GM12878 (cell line): ENCODE measurements at regions not wholly inside any gene's neighbourhood (a gene's known extent, or its start where the extent isn't known, plus 50 kb on each side); places are given as distances from the start of the nearest gene placed in this dataset.

Experiments used
- ATAC-seq: fragments of 200-7000 bp; cut with Tn5 transposase; 3 replicates; pipeline ENCODE4 v1.9.1; 2020; ENCODE audit warnings: mild to moderate bottlenecking, moderate library complexity
- BruUV-seq: library from RNA; stranded (reverse); fragments of 400-500 nt; replicated peaks from 2 replicates; lab custom pipeline; 2021; lab: Mats Ljungman, UMichigan
- CTCF ChIA-PET: fragments of 300-600 bp; sonication (Branson Sonifier 250); formaldehyde crosslinking; extraction: SDS; loops from one replicate; lab custom pipeline; 2021; ENCODE audit warnings: inconsistent platforms; lab: Yijun Ruan, JAX
- POLR2A ChIA-PET: fragments of 350-600 bp; formaldehyde crosslinking; extraction: SDS; loops from one replicate; lab custom pipeline; 2021; ENCODE audit warnings: inconsistent platforms; lab: Charles Lee
- RAD21 ChIA-PET: fragments of 300-600 bp; sonication (Branson Sonifier 250); formaldehyde crosslinking; loops from one replicate; lab custom pipeline; 2023; ENCODE audit warnings: antibody characterized with exemption; ENCODE audit not compliant: unreplicated experiment; lab: Charles Lee
- SMC1A ChIA-PET: fragments of 300-600 bp; sonication (Branson Sonifier 250); formaldehyde crosslinking; loops from one replicate; lab custom pipeline; 2023; ENCODE audit not compliant: unreplicated experiment, uncharacterized antibody; lab: Charles Lee
- DNase-seq: peaks from one replicate; pipeline ENCODE4 v3.0.0-alpha.2; 2011; ENCODE audit warnings: low read depth, low spot score
- FAIRE-seq: peaks from 3 replicates; lab custom pipeline; 2011; peaks lifted over from hg19 to GRCh38; lab: Jason Lieb, UNC
- H2AFZ ChIP-seq: 2 replicates; pipeline ENCODE4 v1.6.0; 2011; ENCODE audit warnings: low read depth, low read length, control low read depth; ENCODE audit not compliant: control insufficient read depth
- H3K27ac ChIP-seq: 2 replicates; pipeline ENCODE4 v1.5.1; 2011; ENCODE audit warnings: control low read depth; ENCODE audit not compliant: control insufficient read depth, insufficient read depth
- H3K27me3 ChIP-seq, 2 experiments: replicated peaks in 1 of 2; 2 replicates each; pipeline versions ENCODE4 v1.6.0 to v1.6.1; 2011; ENCODE audit warnings: low read length in 1 of 2; ENCODE audit not compliant: control insufficient read depth in 2 of 2, insufficient read depth in 2 of 2
- H3K36me3 ChIP-seq, 2 experiments: 2 replicates each; pipeline ENCODE4 v1.5.1; 2011; ENCODE audit warnings: low read length in 1 of 2; ENCODE audit not compliant: control insufficient read depth in 2 of 2, insufficient read depth in 2 of 2
- H3K4me1 ChIP-seq: 2 replicates; pipeline ENCODE4 v1.6.1; 2011; ENCODE audit warnings: mild to moderate bottlenecking, low read length, moderate library complexity, mixed read lengths; ENCODE audit not compliant: control insufficient read depth, insufficient read depth
- H3K4me2 ChIP-seq: 2 replicates; pipeline ENCODE4 v1.6.0; 2011; ENCODE audit warnings: control low read depth; ENCODE audit not compliant: control insufficient read depth, insufficient read depth
- H3K4me3 ChIP-seq: fragments of 200-600 bp; sonication (generic); 2 replicates; pipeline ENCODE4 v1.5.1; 2016
- H3K79me2 ChIP-seq: 2 replicates; pipeline ENCODE4 v1.6.0; 2011; ENCODE audit warnings: low read length; ENCODE audit not compliant: control insufficient read depth, insufficient read depth
- H3K9ac ChIP-seq: 2 replicates; pipeline ENCODE4 v1.8.0; 2011; ENCODE audit warnings: low read length, control low read depth, mixed read lengths; ENCODE audit not compliant: control insufficient read depth, insufficient read depth
- H3K9me3 ChIP-seq: replicated peaks from 3 replicates; pipeline ENCODE4 v1.5.1; 2011; ENCODE audit warnings: mild to moderate bottlenecking, low read length; ENCODE audit not compliant: control insufficient read depth, insufficient read depth
- H4K20me1 ChIP-seq: 2 replicates; pipeline ENCODE4 v1.6.0; 2011; ENCODE audit not compliant: control insufficient read depth, insufficient read depth
- BACH1 ChIP-seq: fragments of 450-650 bp; IDR thresholded peaks from 2 replicates; pipeline ENCODE4 v1.6.1; 2017; ENCODE audit warnings: mild to moderate bottlenecking, borderline replicate concordance
- BCL3 ChIP-seq: IDR thresholded peaks from 2 replicates; pipeline ENCODE4 v1.6.1; 2011; ENCODE audit warnings: borderline replicate concordance, low read depth, mild to moderate bottlenecking, moderate library complexity, low read length; ENCODE audit not compliant: insufficient read depth, poor library complexity, severe bottlenecking
- BHLHE40 ChIP-seq, 2 experiments: fragments of 450-650 bp in 1 of 2; IDR thresholded peaks; 2 replicates each; pipeline ENCODE4 v1.6.1; 2011 to 2017; ENCODE audit warnings: low read depth in 2 of 2, borderline replicate concordance in 1 of 2, improper control_type of control experiment in 1 of 2, low read length in 1 of 2, mild to moderate bottlenecking in 1 of 2
- CBX3 ChIP-seq: fragments of 200-600 bp; sonication (generic); IDR thresholded peaks from 2 replicates; pipeline ENCODE4 v1.6.1; 2016; ENCODE audit warnings: low read depth, borderline replicate concordance
- CBX5 ChIP-seq: sonication (generic); IDR thresholded peaks from 2 replicates; pipeline ENCODE4 v1.6.1; 2016; ENCODE audit warnings: low read depth, moderate library complexity, mild to moderate bottlenecking, inconsistent platforms
- CHD1 ChIP-seq: IDR thresholded peaks from 2 replicates; pipeline ENCODE4 v1.6.1; 2012; ENCODE audit warnings: low read depth, low read length, improper control_type of control experiment
- E4F1 ChIP-seq: fragments of 450-650 bp; IDR thresholded peaks from 2 replicates; pipeline ENCODE4 v1.6.1; 2018; ENCODE audit warnings: borderline replicate concordance, mild to moderate bottlenecking; ENCODE audit not compliant: partially characterized antibody
- GATAD2B ChIP-seq: fragments of 450-650 bp; conservative IDR thresholded peaks from 2 replicates; pipeline ENCODE4 v1.6.1; 2017; ENCODE audit warnings: low read depth, mild to moderate bottlenecking, moderate library complexity
- IKZF2 ChIP-seq, 2 experiments: fragments of 450-650 bp; IDR thresholded peaks; 2 replicates each; pipeline ENCODE4 v1.6.1; 2017; ENCODE audit warnings: mild to moderate bottlenecking in 2 of 2, moderate library complexity in 2 of 2
- KAT2A ChIP-seq: conservative IDR thresholded peaks from 2 replicates; pipeline ENCODE4 v1.6.1; 2011; ENCODE audit warnings: low read depth, low read length; ENCODE audit not compliant: control insufficient read depth
- MAX ChIP-seq: IDR thresholded peaks from 2 replicates; pipeline ENCODE4 v1.6.1; 2012; ENCODE audit warnings: low read depth, low read length, improper control_type of control experiment
- MXI1 ChIP-seq: fragments of 150-350 bp; IDR thresholded peaks from 2 replicates; pipeline ENCODE4 v1.6.1; 2011; ENCODE audit warnings: low read depth, mild to moderate bottlenecking, inconsistent platforms, low read length, improper control_type of control experiment
- POLR2A ChIP-seq: IDR thresholded peaks from 2 replicates; pipeline ENCODE4 v1.6.1; 2011; ENCODE audit warnings: low read depth, mild to moderate bottlenecking, low read length
- TCF12 ChIP-seq: IDR thresholded peaks from 2 replicates; pipeline ENCODE4 v1.6.1; 2011; ENCODE audit warnings: low read depth, mild to moderate bottlenecking, low read length
- WGBS: methylation state at CpG from one replicate; pipeline ENCODE4 v1.1.6; 2016; ENCODE audit warnings: low lambda C conversion rate; ENCODE audit not compliant: insufficient replicate concordance, insufficient coverage; ENCODE audit errors: missing lambda C conversion rate; 5-methylcytosine and 5-hydroxymethylcytosine counted together
- in situ Hi-C: fragments of 300-500 bp; cut with MboI; formaldehyde crosslinking; loops from 9 replicates; pipeline ENCODE4 v1.14.3; 2018; ENCODE audit warnings: mixed read lengths
- intact Hi-C: fragments of 100-400 bp; cut with micrococcal nuclease; formaldehyde crosslinking; loops from one replicate; pipeline ENCODE4 v1.14.2; 2022; ENCODE audit not compliant: unreplicated experiment
- TF ChIP-seq, protein P1 (sequence below): IDR thresholded peaks from 2 replicates; pipeline ENCODE4 v1.6.1; 2011; ENCODE audit warnings: borderline replicate concordance, low read depth, mild to moderate bottlenecking, moderate library complexity, mixed read lengths, low read length; ENCODE audit not compliant: insufficient read depth; ENCODE audit errors: extremely low read length

GRCh38 chr5:103785569-103785968, 223.0 kb upstream of the NUDT12 start:
- ChIA-PET CTCF (no interaction called here), SMC1A (no interaction called here), RAD21 (no interaction called here), POLR2A (no interaction called here)
- no peaks in the 10 kb centered on the region for H3K27me3 ChIP-seq
- intact Hi-C loops (no loop called here), in situ Hi-C loops (no loop called here)
- H3K9me3 ChIP-seq: no peaks in the 10 kb centered on the region; the same call in 2 of the 3 replicates
- FAIRE-seq (no peak), DNase-seq (no peak), ATAC-seq (no peak)
- no peaks in the 10 kb centered on the region for H3K36me3 ChIP-seq
- no peak overlapping the region for H3K9ac ChIP-seq
- BruUV-seq: no TSS peak
- H3K4me1 ChIP-seq: no peaks in the 10 kb centered on the region
- no peak overlapping the region for H3K4me3 ChIP-seq
- no peak overlapping the region for H3K27ac ChIP-seq
- H2AFZ ChIP-seq: no peak overlapping the region
- WGBS: 12% methylated on average over 2 of the region's 2 CpGs
- H4K20me1 ChIP-seq: no peaks in the 10 kb centered on the region
- H3K4me2 ChIP-seq: no peak overlapping the region
- H3K79me2 ChIP-seq: no peaks in the 10 kb centered on the region
- TF ChIP-seq BHLHE40 (IDR thresholded peaks at IDR 0.05; ENCODE audit: borderline replicate concordance in 1 of 2, low read depth in 2 of 2, low read length in 1 of 2): no peak
- TF ChIP-seq BCL3: no peak
- no peak for TF ChIP-seq IKZF2 (IDR thresholded peaks at IDR 0.05)
- TF ChIP-seq BACH1: no peak

GRCh38 chr5:103783669-103784068, 221.1 kb upstream of the NUDT12 start:
- ATAC-seq (no peak), FAIRE-seq (no peak), DNase-seq (no peak)
- no peaks in the 10 kb centered on the region for H4K20me1 ChIP-seq
- ChIA-PET POLR2A (no interaction called here), RAD21 (no interaction called here), CTCF (no interaction called here), SMC1A (no interaction called here)
- in situ Hi-C loops (no loop called here), intact Hi-C loops (no loop called here)
- no peak overlapping the region for H3K27ac ChIP-seq
- no peak overlapping the region for H2AFZ ChIP-seq
- H3K79me2 ChIP-seq: no peaks in the 10 kb centered on the region
- H3K4me1 ChIP-seq: no peaks in the 10 kb centered on the region
- no peak overlapping the region for H3K4me3 ChIP-seq
- H3K9ac ChIP-seq: no peak overlapping the region
- BruUV-seq: no TSS peak
- H3K27me3 ChIP-seq: no peaks in the 10 kb centered on the region
- H3K9me3 ChIP-seq: no peaks in the 10 kb centered on the region
- H3K36me3 ChIP-seq: no peaks in the 10 kb centered on the region
- H3K4me2 ChIP-seq: no peak overlapping the region
- WGBS: 89% methylated on average over 1 of the region's 1 CpG
- TF ChIP-seq MXI1 (no peak), POLR2A (no peak), GATAD2B (no peak), KAT2A (no peak), CBX3 (no peak), MAX (no peak), E4F1 (no peak), TCF12 (no peak), CBX5 (no peak), CHD1 (no peak)
- TF ChIP-seq, protein P1, sequence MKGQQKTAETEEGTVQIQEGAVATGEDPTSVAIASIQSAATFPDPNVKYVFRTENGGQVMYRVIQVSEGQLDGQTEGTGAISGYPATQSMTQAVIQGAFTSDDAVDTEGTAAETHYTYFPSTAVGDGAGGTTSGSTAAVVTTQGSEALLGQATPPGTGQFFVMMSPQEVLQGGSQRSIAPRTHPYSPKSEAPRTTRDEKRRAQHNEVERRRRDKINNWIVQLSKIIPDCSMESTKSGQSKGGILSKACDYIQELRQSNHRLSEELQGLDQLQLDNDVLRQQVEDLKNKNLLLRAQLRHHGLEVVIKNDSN: no peak
